GM19025 (cell line): ENCODE measurements at regions not wholly inside any gene's neighbourhood (a gene's known extent, or its start where the extent isn't known, plus 50 kb on each side); places are given as distances from the start of the nearest gene placed in this dataset.
"Not testable (repeated sequence)": the region's sequence is repeated elsewhere in the genome, so short reads cannot be mapped to it uniquely, and the experiment has no call there.

Experiments
- ATAC-seq: cut with Tn5 transposase; IDR thresholded peaks from one replicate; pipeline ENCODE4 v1.9.1; 2021; ENCODE audit warnings: mild to moderate bottlenecking, low read depth, moderate library complexity; ENCODE audit not compliant: unreplicated experiment

DNA sequence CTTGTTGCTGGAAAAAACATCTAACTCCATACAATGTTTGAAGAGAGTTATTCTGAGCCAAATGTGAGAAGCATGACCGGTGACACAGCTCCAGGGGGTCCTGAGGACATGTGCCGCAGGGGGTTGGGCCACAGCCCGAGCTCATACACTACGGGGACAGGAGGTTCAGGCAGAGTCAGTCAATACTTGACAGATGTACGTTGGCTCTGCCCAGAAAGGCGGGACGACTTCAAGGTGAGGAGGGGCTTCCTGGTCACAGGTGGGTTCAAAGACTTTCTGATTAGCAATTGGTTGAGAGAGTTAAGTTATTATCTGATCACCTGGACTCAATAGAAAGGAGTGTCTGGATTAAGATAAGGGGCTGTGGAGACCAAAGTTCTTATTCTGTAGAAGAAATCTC lies 143.8 kb downstream of the NPIPB11 start:
- ATAC-seq = not testable (repeated sequence)

DNA sequence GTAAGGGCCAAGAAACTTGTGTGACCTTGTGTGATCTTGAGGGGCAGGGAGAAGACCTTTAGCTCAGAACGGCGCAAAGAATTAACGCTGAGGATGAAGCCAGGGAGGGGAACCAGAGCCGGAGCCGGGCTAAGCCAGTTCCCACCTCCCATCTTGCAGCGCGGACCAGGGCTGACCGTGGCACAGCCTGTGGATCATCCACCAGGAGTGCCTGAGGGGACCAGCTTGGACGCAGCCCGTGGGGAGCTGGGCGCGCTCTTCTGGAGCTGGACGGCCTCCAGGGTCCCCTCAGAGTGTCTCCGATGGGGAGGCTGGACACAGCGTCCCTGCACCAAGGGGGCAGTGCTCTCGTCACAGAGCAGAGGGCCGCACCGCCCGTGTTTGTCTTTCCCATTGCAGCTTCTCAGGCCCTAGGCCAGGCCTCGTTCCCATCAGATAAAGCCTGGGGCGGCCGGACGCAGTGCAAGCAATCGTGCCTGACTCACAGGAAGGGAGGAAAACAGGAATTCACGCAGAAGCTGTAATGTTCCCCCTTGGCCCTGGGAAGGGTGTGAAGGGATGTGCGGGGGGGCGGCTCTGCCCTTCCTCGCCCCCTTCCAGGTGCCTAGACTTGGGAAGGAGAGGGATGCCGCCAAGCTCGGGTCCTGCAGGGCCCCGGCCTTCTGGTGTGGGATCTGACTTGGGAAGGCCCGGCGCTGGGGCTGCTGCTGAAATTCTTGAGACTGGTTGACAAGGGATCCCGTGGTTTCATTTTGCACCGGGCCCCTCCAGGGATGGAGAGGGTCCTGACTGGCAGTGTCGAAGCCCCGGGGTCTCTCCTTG lies 144.9 kb downstream of the NPIPB11 start:
- ATAC-seq = not testable (repeated sequence)

DNA sequence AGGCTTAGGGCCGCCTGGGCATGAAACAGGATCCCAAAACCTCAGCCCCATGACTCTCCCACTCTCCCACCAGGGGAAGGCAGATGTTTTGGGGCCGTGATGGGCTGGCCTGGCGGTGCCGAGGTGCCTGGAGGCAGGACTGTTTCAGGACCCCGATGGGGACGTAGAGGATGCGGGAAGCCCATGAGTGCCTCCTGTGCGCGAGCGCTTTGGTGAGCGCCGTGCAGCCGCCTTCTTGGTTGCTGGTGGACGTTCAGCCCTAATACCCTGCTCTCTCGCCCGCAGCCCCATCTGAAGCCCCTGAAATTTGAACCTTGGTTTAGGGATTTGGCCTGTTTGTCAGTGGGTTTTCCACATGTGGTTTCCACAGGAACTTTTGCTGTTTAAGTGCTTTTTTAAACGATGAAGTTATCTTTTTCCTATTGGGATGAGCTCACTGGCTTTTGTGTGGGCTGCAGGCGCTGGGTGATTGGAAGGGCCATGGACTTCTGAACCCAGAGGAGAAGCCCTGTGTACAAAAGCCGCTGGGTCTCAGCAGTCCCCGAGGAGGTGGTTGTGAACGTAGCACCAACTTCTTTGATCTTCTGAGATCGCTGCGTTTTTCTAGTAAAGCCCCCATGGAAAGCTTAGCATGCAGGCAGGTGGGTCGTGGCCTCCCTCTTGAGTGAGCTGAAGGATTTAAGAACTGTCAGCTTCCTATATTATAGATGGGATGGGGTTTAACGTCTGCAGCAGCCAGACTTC lies 145.7 kb downstream of the NPIPB11 start:
- not testable (repeated sequence) for ATAC-seq

DNA sequence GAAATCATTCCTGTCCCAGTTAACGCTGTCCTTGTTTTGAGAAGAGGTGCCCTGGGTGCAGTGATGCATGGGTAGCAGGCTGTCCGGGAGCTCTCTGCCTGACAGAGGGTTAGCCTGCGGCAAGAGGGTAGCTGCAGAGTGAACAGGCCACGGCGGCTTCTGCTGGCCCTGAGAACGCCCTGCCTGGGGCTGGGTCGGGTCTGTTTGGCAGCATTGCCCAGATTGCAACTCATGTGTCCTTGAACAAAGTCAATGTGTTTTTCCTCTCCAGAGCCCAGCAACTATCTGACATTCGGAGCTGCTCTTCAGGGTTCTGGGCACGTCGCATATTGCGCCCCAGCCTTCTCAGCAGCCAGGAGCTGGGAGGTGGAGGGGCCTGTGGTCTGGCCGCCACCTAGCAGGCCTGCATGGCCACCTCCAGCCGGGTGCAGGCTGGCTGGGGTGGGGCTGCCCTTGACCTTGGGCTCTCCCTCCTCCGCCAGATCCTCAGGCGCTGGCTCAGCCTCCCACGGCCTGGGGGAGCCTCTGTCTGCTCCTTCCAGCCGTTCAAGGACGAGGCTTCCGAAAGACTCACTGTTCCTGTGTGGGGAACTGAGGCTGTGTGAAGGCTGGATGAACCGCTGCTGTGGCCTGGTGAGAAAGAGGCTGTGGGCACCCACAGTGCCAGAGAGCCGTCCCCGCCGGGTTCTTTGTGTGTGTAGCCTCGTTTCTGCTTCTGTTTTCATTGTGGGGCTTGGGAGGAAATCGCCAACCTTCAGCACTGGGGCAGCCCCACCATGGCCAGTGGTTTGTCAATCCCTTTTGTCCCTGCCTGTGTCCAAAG lies 146.7 kb downstream of the NPIPB11 start:
- ATAC-seq = not testable (repeated sequence)

DNA sequence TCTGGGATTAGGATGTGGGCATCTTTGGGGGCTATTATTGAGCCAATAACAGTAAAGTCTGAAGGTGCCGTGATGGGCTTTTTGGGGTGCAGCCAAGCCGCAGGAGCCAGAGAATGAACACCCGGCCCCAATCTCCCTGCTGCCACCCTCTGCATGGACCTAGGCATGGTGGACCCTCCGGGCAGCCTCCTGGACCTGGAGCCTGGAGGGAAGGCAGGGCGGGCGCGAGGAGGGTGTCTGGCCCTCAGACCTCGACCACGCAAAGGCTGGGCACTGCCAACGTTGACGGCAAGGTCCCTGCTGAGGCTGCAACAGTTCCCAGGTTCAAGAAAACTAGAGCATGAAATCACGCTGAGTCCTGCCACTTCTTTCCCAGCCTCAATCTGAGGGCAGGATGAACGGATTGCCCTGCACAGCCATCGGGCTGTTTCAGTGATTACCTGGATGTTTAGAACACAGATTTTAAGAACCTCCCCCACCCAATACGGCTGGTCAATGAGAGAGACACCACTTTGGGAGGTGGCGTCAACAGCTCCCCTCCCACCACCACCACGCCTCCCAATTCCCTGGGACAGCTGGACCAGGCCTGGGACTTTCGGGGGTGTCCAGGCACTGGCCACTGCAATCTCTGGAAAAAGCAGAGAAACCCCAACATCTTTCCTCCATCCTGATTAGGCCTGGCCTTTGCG lies 147.4 kb downstream of the NPIPB11 start:
- ATAC-seq = not testable (repeated sequence)

DNA sequence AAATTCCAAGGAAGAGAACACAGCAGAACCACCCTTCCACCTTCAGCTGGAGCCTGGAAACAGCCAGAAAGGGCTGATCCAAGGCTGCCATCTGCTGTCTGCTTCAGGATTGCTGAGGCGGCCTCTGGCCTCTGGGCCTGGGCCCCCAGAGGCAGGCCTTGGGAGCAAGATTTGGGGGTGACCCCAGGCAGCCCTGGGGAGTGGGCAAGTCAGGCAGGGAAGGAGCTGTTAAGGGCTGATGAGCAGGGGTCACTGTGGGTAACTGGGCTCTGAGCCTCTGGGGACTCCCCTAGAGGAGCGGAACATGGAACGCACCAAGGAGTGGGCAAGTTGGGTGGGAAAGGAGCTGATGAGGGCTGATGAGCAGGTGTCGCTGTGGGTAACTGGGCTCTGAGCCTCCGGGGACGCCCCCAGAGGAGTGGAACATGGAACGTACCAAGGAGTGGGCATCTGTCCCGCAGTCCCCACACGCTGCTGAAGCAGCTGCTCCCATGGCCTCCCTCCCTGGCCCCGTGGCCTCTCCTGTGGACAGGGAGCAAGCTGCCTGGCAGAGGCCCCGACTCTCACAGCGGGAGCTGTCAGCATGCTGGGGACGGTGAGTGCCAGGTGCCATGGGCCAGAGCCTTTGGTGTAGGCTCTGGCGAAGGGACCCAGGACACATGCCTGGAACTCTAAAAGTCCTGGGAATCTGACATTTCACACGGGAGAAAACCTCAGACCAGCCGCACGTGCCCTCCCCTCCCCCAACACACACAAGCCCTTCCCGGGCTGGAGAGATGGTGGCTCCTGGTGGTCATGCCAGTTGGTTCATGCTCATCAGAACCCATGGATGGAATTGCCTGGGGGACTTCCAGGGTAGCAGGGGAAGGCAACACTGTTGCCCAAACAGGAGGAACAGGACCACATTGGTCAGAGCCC lies 148.8 kb downstream of the NPIPB11 start:
- not testable (repeated sequence) for ATAC-seq

DNA sequence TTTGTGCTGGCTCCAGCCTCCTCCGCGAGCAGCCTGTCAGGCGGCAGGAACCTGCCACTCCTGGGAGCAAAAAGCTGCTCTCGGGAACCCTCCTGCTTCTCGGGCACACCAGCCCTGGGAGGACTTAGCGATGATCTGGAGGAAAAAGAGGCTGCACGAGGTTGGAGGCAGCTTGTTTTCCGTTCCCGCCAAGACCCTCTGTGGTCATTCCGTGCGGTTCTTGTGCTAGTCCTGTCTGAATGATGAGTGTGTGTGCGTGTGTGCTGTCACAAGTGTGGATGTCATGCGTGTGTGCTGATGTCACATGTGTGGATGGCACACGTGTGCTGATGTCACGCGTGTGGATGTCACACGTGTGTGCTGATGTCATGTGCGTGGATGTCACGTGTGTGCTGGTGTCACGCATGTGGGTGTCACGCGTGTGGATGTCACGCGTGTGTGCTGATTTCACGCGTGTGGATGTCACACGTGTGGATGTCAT lies 150.0 kb downstream of the NPIPB11 start:
- ATAC-seq = no peak

DNA sequence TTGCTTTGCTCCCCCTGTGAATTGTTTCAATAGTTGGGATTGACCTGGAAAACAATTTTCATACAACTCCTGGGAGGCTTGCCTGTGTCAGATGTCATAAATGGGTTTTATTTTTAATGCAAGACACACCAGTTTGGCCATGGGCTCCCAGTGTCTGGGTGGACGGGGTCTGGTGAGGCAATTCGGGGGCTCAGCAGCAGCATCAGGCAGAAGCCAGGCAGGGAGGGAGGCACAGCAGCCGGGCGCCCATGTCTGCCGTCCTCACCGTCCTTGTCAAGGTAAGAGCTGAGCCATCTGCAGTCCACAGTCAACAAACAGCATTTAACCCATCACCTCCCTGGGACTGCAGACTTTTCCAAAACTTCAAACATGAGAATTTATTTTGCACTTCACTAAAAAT lies 150.6 kb downstream of the NPIPB11 start:
- not testable (repeated sequence) for ATAC-seq

DNA sequence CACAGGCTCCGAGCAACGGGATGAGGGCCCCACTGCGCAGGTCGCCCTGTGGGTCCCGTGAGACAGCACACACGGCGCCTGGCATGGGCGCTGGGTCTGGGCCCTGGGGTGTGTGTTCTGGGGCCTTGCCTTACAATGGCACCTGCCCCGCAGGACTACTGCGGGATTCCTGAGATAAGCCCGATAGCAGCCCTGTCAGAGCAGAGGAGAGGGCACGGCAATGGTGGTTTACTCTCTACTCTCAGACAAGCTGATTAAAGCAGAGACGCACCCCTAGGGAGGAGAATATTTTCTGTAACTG lies 151.1 kb downstream of the NPIPB11 start:
- ATAC-seq = not testable (repeated sequence)

DNA sequence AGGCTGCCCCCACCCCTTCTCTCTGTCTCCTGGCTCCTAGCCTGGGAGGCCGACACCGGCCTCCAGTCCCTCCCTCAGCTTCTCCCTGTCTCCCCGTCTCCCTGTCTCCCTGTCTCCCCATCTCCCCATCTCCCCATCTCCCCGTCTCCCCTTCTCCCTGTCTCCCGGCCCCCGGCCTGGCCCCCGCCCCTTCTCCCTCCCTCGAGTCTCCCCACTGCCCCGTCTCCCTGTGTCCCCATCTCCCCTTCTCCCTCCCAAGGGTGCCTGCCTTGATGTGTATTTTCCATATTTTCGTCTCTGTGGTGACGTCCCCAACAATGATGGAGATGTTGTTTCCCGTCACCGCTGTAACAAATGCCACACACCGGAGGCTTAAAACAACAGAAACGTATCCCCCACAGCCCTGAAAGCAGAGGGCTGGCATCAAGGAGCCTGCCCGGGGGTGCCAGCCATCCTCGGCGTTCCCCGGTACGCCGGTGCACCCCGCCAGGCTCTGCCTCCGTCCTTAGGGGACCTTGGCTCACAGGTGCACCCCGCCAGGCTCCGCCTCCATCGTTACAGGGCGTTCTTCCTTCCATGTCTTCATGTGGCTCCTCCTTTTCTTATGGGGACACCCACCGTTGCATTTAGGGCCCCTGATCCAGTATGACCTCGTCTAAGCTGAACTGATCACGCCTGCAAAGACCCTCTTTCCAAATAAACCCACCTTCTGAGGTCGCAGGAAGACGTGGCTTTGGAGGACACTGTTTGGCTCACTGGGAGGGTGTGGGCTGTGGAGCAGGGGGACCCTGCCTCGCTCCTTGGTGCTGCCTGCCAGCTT lies 151.6 kb downstream of the NPIPB11 start:
- no peak for ATAC-seq

DNA sequence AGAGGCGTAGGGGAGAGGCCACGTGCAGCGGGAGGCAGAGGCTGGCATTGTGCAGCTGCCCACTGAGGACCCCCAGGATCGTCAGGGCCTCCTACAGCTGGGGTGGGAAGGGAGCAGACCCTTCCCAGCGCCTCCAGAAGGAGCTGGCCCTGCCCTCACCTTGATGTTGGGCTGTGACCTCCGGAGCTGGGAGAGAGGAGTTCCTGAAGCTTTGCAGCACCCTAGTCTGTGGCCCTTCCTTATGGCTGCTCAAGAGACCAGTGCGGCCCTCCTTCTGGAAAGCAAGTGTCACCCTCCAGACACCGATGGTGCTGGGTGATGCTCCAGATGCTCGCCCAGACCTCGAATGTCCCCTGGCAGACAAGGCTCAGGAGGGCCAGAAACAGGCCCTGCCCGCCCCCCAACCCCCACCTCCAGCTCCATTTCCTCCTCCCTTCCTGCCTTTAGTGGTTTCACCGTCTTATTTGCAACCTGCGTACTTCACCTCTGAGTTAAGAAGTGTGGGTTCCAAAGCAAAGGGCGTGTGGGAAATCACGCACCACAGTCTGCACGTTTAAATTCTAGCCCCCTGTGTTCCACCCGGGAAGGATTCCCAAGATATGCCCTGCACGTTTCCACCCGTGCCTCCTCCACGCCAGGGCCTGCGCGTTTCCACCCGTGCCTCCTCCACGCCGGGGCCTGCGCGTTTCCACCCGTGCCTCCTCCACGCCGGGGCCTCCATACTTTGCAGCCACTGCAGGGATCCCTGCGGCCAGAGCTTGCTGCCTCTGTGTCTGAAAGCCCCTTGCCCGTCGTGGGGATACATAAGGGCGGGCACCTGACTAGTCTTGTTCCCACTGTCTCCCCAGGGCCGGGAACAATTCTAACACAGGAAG lies 152.6 kb downstream of the NPIPB11 start:
- ATAC-seq = not testable (repeated sequence)

DNA sequence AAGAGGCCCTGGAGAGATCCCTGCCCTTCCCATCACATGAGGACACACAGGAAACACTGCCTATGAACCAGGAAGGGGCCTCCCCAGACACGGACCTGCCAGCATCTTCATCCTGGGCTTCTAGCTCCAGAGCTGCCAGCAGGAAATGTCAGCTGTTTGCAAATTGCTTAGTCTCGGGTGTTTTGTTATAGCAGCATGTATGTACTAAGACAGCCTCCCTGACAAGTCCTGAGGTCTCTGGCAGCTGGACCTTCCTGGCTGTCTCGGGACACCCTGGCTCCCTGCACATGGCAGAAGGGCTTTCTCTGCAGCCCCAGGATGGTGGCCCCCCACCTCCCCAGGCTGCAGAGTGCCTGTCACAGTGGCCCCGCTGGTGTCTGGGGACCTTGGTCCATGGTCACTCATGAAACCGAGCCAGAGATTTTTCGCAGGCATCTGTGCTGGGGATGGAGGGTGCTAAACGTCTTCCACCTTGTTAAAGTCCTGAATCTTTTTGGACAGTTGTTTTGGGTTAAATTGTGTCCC lies 153.4 kb downstream of the NPIPB11 start:
- not testable (repeated sequence) for ATAC-seq

DNA sequence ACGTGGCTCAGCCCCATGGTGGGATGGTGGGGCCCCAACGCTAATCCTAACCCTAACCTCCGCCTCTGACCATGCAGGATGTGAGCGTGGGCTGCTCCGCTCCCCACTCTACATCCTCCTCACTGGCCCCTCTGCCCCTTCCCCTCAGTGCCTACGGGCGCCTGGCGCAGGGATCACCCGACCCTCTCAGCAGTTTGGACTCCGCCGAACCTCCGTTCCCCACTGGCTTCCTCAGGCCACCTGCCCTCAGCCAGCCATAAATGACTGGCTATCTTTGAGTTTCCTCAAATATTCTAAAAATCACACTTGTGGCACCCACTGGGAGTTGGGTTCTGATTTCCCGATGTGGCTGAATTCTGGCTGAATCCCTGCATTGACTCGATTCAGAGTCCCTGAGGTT lies 154.2 kb downstream of the NPIPB11 start:
- not testable (repeated sequence) for ATAC-seq

DNA sequence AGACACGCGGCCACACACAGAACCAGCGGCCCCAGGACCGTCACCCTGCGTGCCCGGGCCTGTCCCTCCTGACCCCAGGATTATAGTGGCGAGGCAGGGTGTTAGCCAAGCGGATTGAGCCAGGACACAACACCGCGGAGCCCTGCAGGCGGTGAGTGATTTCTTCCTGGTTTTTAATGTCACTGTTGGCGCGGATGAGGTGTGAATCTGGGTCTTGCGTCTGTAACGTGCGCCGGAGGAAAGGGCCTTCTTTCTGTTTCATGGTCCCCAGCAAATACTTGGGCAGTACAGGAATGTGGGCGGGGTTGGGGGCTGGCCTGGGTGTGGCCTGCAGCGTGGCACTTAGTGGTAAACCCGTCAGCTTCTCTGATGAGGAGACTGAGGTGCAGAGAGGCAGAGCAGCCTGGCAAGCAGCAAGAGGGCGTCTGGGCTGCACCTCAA lies 154.9 kb downstream of the NPIPB11 start:
- not testable (repeated sequence) for ATAC-seq

DNA sequence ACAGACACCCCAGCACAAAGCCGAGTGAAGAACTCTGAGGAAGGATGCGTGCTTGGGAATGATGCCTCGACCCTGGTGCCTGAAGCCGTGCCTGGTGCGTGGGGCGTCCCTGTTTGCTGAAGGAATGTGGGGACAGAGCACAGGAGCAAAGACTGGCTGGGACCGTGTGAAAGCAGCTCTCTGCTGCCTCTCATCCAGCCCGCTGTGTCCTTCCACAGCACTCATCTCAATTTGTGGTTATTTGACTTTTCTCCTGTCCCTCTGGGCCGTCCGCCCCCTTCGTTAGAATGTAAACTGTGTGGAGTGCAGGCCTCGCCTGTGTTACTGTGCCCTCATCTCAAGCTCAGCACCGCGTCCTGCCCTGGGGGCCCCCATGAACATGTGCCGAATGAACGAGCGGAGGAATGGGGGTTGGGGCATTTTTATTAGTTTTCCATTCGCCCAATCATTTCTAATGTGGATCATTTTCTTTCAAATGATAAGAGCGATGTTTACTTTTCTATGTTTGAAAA lies 155.5 kb downstream of the NPIPB11 start:
- not testable (repeated sequence) for ATAC-seq

DNA sequence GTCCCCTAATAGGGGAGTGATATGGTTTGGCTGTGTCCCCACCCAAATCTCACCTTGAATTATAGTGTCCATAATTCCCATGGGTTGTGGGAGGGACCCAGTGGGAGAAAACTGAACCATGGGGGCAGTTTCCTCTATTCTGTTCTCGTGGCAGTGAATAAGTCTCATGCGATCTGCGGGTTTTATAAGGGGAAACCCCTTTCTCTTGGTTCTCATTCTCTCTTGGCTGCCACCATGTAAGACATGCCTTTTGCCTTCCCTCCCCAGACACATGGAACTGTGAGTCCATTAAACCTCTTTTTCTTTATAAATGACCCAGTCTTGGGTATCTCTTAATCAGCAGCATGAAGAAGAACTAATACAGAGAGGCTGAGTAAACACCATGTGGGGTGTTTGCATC lies 156.0 kb downstream of the NPIPB11 start:
- ATAC-seq = not testable (repeated sequence)

DNA sequence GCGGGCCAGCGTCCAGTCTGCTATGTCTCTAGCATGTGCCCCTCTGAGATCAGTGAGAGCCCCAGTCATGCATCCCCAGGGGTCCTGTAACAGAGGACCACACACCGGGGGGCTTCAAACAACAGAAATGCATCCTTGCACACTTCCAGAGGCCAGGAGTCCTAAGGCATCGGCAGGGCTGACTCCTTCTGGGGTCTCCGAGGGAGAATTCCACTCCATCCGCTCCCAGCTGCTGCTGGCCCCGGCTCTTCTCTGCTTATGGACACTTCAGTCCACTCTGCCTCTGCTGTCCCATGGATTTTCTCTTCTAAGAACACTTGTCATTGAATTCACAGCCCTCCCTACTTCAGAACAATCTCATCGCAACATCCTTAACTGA lies 157.6 kb downstream of the NPIPB11 start:
- ATAC-seq = not testable (repeated sequence)
